GM12875 (cell line): ENCODE measurements at regions not wholly inside any gene's neighbourhood (a gene's known extent, or its start where the extent isn't known, plus 50 kb on each side); places are given as distances from the start of the nearest gene placed in this dataset.
"Not testable (repeated sequence)": the region's sequence is repeated elsewhere in the genome, so short reads cannot be mapped to it uniquely, and the experiment has no call there.

Source experiments
- H3K4me3 ChIP-seq: one replicate; pipeline ENCODE4 v1.5.1; 2011; ENCODE audit warnings: low read depth, low read length, control low read depth
- TF ChIP-seq, protein P1 (sequence below): IDR thresholded peaks from 2 replicates; pipeline ENCODE4 v1.5.1; 2011; ENCODE audit warnings: low read depth, mild to moderate bottlenecking, control low read depth, inconsistent platforms, low read length, moderate library complexity, borderline replicate concordance; ENCODE audit not compliant: insufficient read depth

DNA sequence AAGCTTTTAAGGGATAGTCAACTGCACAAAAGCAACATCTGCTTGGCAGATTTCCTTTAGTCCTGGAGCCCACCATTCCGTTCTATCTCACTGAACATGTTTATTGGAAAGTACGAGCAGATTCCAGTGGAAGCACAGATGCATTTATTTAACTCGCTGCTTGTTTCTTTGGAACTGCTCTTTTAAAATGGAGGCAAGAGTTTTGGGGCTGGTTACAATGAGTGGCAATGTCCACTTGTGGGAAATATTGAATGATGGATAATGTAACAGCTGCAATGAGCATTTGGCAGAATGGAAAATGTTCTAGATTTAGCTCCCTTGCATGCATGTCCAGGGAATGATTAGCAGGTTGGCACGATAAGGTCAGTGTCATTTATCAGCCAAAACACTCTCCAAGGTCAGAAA, 163.0 kb downstream of the ATP23 start:
- TF ChIP-seq, protein P1, sequence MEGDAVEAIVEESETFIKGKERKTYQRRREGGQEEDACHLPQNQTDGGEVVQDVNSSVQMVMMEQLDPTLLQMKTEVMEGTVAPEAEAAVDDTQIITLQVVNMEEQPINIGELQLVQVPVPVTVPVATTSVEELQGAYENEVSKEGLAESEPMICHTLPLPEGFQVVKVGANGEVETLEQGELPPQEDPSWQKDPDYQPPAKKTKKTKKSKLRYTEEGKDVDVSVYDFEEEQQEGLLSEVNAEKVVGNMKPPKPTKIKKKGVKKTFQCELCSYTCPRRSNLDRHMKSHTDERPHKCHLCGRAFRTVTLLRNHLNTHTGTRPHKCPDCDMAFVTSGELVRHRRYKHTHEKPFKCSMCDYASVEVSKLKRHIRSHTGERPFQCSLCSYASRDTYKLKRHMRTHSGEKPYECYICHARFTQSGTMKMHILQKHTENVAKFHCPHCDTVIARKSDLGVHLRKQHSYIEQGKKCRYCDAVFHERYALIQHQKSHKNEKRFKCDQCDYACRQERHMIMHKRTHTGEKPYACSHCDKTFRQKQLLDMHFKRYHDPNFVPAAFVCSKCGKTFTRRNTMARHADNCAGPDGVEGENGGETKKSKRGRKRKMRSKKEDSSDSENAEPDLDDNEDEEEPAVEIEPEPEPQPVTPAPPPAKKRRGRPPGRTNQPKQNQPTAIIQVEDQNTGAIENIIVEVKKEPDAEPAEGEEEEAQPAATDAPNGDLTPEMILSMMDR = no peak
- H3K4me3 ChIP-seq = no peak overlapping the region

DNA sequence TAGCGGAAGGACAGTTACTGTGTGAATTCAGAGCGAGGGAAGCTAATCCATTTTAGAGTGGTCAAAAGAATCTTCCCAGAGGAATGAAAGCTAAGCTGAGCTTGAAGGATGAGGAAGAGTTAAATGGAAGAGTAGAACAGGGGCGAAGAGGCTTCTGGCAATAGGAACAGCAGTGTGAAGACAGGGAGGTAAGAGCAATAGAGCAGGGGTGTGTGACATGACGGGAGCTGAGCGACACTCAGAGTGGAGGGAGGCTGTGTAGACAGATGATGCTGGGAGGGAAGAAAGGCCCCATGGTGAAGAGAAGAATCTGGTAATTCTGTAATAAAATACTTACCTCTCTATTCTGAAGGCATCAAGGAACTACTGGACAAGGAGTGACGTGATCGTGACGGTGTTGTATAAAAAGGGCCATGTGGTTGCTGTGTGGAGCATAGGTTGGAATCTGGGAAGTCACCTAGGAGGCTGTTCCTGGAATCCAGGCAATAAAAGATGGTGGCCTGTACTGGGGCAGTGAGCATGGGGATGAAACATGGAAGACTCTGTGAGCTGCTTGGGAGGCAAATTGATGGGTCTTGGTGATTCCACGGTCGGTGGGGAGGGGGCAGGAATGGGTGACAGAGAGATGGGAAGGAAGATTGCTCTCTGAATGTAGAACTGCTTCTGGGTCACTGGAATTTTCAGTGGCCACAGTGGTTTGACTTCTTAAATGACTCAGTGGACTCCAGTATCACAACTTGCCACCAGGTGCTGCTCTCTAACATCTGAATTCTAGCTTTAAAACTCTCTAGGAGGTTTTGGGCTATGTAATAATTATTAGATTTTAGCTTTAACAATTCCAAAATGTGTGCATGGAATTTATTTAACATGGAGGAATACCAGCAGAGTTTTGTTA, 164.1 kb downstream of the ATP23 start:
- TF ChIP-seq, protein P1 = peak; percentile 10; the same call in 1 of the 2 replicates
- no peak overlapping the region for H3K4me3 ChIP-seq

DNA sequence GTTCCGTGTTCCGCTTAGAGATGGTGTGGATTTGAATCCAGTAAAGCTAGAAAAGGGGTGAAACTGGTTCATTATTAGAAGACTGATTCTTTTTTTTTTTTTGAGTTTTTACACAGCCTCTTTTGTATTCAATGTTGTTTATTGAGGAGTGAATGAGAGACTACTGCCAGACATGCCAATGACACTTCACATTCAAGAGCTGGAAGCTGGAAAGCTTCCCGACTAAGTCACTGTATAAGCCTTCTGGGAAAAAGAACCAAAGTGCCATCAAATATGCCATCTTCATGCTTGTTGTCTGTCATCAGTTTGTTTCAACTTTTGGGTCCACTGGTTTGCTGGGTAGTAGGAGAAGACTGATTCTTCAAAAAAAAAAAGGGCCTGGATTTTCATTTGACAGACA, 164.8 kb downstream of the ATP23 start:
- TF ChIP-seq, protein P1 = no peak

DNA sequence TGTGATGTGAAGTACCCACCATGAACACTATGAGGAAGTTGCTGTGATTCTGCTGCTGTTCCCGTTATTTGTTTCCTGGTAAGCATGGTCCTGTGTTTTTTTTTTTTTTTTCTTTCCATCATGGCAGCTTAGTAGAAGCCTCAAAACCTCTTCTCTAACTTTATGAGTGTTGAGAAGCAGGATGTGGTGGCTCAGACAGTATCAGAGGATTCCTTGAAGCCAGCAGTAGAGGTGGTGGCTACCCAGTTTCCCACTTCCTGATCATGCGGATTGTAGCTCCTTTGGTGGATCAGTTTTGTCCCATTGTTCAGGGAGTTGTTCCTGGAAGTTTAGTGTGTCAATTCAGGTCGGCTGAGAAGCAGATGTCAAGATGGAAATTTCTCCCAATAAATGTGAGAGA, 175.8 kb downstream of the ATP23 start:
- no peak overlapping the region for H3K4me3 ChIP-seq
- TF ChIP-seq, protein P1 = no peak

More for the DNA sequence above, 164.8 kb downstream of the ATP23 start:
- H3K4me3 ChIP-seq = no peak overlapping the region

DNA sequence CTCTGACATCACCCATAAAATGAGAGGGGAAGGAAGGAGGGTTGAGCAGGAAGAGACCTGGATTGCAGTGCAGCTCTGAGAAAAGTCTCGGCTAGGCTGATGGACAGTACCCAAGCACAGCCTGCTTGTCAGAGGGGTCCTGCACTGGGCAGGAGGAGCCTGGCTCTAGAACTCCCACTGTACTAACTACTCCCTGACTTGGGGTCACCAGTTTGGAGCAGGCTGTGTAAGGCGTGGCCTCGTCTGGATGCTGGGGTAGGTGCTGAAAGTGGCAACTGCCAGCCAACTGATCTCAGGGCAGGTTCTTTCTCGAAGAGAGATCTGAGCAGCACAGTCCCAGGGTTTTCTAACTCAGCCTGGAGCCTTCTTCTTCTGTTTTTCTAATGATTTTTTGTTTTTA, 176.3 kb downstream of the ATP23 start:
- TF ChIP-seq, protein P1 = no peak
- no peak overlapping the region for H3K4me3 ChIP-seq

DNA sequence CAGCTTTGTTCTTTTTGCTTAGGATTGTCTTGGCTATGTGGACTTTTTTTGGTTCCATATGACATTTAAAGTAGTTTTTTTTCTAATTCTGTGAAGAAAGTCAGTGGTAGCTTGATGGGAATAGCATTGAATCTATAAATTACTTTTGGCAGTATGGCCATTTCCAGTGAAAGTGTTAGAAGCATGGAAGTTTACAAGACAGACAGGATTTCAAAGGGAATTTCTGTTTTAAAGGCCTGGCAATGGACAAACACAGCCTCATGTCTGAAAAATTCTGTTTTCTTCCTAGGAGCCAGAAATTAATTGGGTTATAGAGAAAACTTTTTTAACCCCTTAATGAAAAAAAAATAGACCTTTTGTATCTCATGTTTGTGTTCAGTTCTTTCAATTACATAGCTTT, 184.4 kb downstream of the ATP23 start:
- not testable (repeated sequence) for H3K4me3 ChIP-seq

DNA sequence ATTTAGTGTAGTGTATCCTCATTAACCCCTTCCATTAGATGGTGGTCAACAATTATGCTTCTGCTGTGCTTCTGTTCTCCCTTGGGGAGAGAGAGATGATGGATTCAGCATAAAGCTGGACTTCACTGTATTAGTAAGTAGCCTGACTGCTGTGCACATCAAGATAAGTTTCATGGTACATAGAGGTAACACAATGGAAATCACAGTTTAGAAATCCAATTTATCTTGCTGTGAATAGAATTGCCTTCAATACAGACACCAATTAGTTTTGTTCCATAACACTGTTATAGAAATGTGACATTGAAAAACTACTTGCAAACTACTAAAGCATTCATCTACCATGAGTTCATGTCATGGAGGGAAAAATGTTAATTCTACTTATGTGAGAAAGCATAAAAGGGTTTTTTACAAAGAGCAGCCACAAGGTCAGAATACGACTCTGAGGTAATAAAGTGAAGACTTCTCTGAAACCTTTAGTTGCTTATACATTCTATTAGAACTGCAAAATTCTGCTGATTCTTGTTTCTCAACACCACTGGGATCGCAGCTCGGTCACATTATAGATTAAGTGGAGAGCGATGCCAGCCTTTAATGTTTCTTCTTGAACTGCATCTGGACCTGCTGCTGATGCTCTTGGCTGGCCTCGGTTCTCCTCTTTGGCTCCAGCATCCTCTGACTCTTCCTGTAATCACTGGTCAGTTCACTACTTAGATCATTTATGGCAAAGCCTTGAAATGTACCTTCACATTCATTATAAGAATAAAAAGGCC, 190.8 kb downstream of the ATP23 start:
- TF ChIP-seq, protein P1 = no peak
- H3K4me3 ChIP-seq = no peak overlapping the region
